NB4 (cell line): ENCODE measurements at regions not wholly inside any gene's neighbourhood (a gene's known extent, or its start where the extent isn't known, plus 50 kb on each side); places are given as distances from the start of the nearest gene placed in this dataset.

ENCODE experiments used
- CTCF ChIP-seq: IDR thresholded peaks from one replicate; pipeline ENCODE4 v1.5.1; 2012; ENCODE audit warnings: low read depth, low read length
- MAX ChIP-seq: IDR thresholded peaks from 2 replicates; pipeline ENCODE4 v1.6.1; 2011; ENCODE audit warnings: low read depth, low read length
- MYC ChIP-seq: IDR thresholded peaks from 2 replicates; pipeline ENCODE4 v1.6.1; 2011; ENCODE audit warnings: low read depth, low read length
- POLR2A ChIP-seq: IDR thresholded peaks from 2 replicates; pipeline ENCODE4 v1.6.1; 2011; ENCODE audit warnings: mild to moderate bottlenecking; ENCODE audit not compliant: insufficient read length; ENCODE audit errors: extremely low read depth

- no peak for TF ChIP-seq MAX
- TF ChIP-seq POLR2A = no peak
- TF ChIP-seq CTCF = no peak
- no peak for TF ChIP-seq MYC
Observed at GRCh38 chr2:145548479-145548878, 1028.6 kb upstream of the ZEB2 start.
